B cell (primary cell): ENCODE measurements at regions not wholly inside any gene's neighbourhood (a gene's known extent, or its start where the extent isn't known, plus 50 kb on each side); places are given as distances from the start of the nearest gene placed in this dataset.
"Not testable (repeated sequence)": the region's sequence is repeated elsewhere in the genome, so short reads cannot be mapped to it uniquely, and the experiment has no call there.

ENCODE experiments used
- EZH2 ChIP-seq: IDR thresholded peaks from 2 replicates; pipeline ENCODE4 v1.6.1; 2012; ENCODE audit warnings: borderline replicate concordance, low read depth, mild to moderate bottlenecking, moderate library complexity, low read length; ENCODE audit not compliant: insufficient read depth, poor library complexity, severe bottlenecking
- TF ChIP-seq, protein P1 (sequence below): fragments of 200-600 bp; IDR thresholded peaks from one replicate; pipeline ENCODE4 v1.8.0; 2022; ENCODE audit warnings: antibody characterized with exemption, mild to moderate bottlenecking

DNA sequence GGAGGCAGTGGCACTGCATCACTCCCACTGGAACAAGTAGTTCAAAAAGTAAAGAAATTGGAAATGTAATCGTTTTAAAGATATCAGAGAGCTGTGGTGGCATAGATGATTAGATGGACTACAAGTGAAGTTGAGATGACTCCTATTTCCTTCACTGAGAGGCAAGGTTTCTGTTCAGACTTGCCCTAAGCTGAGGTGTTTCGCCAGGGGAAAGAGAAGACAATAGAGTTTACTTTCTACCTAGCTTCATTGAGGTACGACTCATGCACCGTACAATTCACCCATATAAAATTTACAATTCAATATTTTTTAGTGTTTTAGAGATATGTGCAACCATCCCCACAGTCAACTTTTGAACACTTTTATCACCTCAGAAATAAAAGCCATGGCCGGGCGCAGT, 1487.2 kb downstream of the SPATA31A7 start:
- TF ChIP-seq, protein P1, sequence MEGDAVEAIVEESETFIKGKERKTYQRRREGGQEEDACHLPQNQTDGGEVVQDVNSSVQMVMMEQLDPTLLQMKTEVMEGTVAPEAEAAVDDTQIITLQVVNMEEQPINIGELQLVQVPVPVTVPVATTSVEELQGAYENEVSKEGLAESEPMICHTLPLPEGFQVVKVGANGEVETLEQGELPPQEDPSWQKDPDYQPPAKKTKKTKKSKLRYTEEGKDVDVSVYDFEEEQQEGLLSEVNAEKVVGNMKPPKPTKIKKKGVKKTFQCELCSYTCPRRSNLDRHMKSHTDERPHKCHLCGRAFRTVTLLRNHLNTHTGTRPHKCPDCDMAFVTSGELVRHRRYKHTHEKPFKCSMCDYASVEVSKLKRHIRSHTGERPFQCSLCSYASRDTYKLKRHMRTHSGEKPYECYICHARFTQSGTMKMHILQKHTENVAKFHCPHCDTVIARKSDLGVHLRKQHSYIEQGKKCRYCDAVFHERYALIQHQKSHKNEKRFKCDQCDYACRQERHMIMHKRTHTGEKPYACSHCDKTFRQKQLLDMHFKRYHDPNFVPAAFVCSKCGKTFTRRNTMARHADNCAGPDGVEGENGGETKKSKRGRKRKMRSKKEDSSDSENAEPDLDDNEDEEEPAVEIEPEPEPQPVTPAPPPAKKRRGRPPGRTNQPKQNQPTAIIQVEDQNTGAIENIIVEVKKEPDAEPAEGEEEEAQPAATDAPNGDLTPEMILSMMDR: not testable (repeated sequence)
- not testable (repeated sequence) for TF ChIP-seq EZH2
